Right ventricle myocardium superior (tissue), 1 donor: ENCODE measurements at regions not wholly inside any gene's neighbourhood (a gene's known extent, or its start where the extent isn't known, plus 50 kb on each side); places are given as distances from the start of the nearest gene placed in this dataset.

Experiments used
- ATAC-seq: fragments of 200-7000 bp; cut with Tn5 transposase; one replicate; pipeline ENCODE4 v1.9.1; 2020; ENCODE audit warnings: mild to moderate bottlenecking; ENCODE audit not compliant: poor library complexity
- DNase-seq: peaks from one replicate; pipeline ENCODE4 v3.0.0-alpha.2; 2020
- intact Hi-C: fragments of 100-400 bp; cut with DNase I; formaldehyde crosslinking; loops from one replicate; pipeline ENCODE4 v1.11.2; 2022
- donor health status: DM: no; HTN: yes; CAD: no; lungs with severe emphysema.

DNA sequence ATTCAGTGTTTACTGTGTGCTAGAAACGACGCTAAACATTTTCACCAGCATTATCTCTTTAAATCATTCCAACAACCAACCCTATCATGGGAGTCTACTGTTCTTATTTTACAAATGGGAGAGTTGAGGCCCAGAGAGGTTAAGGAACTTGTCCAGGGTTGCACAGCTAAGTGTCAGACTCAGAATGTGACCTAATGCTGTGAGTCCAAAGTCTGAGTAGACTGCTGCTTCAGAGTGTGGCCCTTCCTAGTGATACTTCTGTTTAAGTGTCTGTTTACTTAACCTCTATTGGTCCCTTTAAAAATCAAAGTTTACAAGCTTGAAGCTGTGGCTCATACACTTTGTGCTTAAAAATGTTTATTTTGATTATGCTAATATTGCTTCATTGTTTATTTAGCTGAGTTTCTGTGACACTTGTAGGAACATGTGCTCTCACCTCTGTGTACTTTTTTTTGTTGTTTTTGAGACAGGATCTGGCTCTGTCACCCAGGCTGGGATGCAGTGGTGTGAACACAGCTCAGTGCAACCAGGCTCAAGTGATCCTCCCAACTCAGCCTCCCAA lies 84.4 kb upstream of the SYPL1 start:
- ATAC-seq: no peak
- DNase-seq: no peak
- intact Hi-C loops: no loop called here

DNA sequence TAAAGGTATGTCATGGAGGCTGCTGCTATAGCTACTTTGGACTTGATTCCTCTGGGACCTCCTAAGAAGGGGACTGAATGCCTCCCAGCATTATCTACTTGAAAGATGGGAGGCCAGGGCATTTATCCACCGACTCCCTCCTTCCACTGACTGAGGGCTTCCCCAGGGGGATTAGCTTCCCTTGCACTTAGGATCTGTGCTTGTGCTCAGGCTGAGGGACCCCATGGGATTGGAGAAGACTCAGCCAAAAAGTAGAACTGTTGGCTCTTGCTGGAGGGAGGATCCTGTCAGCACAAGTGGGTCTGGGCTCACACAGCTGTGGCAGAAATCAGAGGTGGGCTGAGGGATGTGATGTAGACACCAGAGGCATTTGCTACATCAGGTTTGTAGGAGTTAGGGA lies 81.5 kb upstream of the SYPL1 start:
- peak; percentile 25 for ATAC-seq
- intact Hi-C loops: no loop called here
- DNase-seq: no peak

DNA sequence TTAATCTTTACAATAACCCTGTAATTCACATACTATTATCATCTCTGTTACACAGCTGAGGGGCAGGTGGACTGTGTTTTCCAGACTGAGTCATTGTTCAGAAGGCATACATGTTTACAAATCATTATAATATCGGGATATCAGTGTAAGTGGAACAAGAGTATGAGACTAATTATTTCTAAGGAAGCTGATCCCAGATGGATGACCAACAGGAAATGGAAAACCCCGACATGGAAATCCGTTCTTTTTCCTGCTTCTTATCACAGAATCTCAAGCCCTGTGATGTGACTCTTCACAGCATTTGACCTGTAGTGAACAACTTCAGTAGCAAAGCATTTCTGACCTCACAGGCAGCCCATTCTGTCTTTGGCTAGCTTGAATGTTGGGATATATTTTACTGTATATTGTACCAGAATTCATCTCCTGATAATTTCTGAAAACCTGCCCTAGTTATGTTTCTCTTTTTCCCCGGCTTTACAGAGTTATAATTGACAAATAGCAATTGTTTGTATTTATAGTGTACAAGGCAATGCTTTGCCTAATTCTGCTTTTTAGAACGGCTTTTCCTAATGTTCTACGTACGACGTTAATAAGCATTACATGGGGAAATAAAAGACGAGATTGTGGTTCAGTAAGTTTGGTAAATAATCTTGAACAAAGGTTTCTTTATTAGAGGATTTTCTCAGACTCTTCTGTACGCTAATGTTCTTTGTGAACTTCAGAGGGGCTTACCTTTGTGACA lies 78.6 kb upstream of the SYPL1 start:
- no peak for DNase-seq
- ATAC-seq: no peak
- intact Hi-C loops: no loop called here

DNA sequence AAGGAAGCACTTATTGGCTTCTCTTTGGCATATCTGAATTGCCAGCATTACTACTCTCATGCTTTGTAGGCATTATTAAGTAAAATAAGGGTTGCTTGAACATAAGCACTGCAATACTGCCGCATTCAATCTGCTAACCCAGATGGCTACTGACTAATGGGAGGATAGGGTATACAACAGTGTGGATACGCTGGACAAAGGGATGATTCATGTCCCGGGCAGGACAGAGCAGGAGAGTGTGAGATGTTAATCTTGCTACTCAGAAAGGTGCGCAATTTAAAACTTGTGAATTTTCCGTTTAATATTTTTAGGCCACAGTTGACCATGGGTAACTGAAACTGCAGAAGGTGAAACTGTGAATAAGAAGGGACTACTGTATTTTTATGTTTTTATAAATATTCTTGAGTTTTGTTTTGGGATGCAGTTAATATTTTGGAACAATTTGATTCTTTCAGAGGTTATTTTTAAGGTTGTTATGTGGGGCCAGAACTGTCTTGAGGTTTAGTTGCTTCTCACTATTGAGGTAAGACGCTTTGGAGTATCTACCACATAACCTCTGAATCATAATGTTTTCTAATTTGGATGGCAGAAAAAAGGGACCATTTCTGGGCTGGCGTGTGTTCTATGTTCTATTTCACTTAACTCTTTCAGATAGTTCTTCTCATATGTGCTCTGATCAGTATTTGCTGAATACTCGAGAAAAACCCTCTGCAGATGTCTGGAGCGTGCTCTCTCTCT lies 75.7 kb upstream of the SYPL1 start:
- DNase-seq: no peak
- no peak for ATAC-seq
- intact Hi-C loops: no loop called here

DNA sequence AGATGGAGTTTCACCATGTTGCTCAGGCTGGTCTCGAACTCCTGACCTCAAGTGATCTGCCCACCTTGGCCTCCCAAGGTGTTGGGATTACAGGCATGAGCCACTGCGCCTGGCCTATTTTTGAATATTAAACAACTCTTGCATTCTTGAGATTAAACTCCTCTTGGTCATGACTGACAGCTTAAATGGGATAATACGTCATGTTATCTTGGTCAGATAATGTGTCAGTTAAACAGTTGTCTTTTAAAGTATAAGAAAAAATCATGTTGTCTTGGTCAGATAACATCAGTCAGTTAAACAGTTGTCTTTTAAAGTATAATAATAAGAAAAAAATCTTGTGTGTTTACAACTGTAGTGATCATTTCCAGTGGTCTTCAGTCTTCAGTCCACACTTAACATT lies 73.6 kb upstream of the SYPL1 start:
- DNase-seq (no peak), ATAC-seq (no peak)
- intact Hi-C loops: no loop called here

DNA sequence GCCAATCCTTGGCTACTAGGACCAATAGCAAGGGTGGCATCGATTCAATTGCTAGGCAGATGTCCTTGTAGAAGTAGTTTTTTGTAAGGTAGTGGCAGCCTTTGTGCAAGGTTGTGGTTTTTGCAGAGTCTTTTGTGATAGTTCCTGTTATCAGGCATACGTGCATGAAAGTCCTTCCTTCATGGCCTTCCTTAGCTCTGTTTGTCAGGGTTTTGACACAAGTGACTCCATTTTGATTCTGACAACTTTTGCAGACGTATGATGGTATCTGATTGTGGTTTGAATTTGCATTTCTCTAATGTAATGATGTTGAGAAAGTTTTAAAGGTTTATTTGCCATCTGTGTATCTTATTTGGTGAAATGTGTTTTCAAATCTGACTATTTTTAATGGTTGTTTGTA lies 71.8 kb upstream of the SYPL1 start:
- ATAC-seq: no peak
- intact Hi-C loops: no loop called here

DNA sequence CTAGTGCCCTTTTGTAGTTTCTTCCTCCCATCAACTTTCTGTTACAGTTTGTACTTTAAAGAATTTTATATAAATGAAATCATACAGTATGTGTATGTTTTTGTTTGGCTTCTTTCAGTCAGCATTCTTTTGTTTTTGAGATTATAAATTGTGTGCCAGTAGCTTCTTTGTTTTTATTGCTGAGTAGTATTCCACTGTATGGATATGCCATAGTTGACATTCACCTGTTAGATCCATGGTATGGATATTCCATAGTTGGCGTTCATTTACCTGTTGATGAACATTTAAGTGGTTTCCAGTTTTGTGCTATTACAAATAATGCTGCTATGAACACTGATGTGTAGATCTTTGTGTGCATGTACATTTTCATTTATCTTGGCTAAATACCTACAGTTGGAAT lies 70.8 kb upstream of the SYPL1 start:
- intact Hi-C loops: no loop called here
- ATAC-seq: no peak
- no peak for DNase-seq

More for the DNA sequence above, 71.8 kb upstream of the SYPL1 start:
- no peak for DNase-seq

DNA sequence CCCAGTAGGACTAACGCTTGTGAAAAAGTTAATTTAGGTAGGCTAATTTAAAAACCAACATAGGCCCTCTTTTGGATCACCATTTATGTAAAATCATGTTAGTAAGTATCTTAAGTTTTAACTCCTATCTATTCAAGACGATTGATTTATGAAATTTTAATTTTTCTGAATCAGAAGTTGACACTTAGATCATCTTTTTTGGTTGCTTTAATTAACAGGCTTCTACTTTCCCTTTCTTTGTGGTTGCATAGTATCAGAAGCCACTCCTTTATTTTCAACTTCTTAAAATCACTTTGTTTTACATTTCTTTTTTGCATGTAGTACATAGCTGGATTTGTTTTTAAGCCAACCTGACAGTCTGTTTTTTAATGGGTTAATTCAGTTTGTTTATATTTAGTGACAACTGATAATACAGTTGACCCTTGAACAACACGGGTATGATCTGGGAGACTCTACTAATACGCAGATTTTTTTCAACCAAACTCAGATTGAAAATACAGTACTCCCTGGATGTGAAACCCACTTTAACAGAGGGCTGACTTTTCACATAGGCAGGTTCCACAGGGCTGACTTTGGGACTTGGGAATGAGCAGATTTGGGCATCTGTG lies 69.7 kb upstream of the SYPL1 start:
- intact Hi-C loops: no loop called here
- no peak for ATAC-seq
- no peak for DNase-seq

DNA sequence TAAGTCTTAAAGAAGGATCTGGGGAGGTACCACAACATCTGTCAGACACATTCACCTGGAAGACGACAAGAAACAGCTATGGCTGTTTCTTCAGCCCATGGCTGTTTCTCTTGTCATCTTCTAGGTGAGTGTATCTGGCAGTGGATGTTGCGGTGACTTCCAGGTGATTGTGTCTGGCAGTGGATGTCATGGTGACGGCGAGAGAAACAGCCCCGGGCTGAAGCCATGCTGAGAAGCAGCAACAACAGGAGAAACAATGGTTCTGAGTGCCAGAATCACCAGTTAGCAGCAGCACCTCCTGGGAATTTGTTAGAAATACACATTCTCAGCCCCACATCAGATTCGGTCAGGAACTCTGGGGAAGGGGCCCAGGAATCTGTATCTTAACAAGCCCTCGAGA lies 68.6 kb upstream of the SYPL1 start:
- intact Hi-C loops: no loop called here
- DNase-seq (no peak), ATAC-seq (no peak)

DNA sequence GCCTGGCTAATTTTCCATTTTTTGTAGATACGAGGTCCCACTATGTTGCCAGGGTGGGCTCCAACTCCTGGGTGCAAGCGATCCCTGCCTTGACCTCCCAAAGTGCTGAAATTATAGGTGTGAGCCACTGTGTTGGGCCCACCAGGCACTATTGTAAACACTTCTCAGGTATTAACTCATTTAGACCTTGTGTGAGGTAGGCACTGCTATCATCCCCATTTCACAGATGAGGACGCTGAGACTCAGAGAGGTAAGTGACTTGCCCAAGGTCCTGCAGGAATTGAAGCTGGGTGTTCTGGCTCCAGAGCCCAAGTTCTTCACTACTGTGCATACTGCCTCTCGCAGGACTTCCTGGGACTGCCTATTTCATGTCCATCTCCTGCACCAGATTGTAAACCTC lies 67.1 kb upstream of the SYPL1 start:
- ATAC-seq (no peak), DNase-seq (no peak)
- intact Hi-C loops: loop anchor here (5.0 kb wide), 2 partner anchors 103 to 558 kb away; partner anchors contain the start of gene NAMPT

DNA sequence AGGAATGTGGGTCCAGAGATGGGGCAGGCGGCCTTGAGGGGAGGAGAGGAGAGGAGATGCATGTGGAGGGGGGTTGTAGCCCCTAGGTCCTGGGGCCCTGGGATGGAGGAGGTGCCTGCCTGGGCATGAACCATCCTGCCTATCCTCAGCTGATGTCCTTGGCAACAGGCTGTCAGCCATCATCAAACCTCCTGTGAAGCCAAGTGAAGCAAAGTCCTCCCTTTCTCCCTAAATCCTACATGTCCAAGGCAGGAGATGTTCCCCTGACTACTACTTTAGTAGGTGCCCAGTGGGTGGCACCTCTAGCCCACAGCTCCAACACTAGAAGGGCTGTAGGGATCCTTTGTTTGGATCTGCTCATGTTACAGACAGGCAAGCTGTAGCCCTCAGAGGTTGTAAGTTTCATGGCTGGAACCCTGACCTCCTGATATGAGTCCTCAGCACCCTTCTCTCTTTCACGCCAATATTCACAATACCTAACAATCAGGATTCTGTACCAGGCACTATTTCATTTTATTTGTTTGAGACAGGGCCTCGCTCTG lies 66.6 kb upstream of the SYPL1 start:
- no peak for DNase-seq
- peak; percentile 74 for ATAC-seq
- intact Hi-C loops: loop anchor here (5.0 kb wide), 2 partner anchors 104 to 559 kb away; partner anchors contain the start of gene NAMPT

DNA sequence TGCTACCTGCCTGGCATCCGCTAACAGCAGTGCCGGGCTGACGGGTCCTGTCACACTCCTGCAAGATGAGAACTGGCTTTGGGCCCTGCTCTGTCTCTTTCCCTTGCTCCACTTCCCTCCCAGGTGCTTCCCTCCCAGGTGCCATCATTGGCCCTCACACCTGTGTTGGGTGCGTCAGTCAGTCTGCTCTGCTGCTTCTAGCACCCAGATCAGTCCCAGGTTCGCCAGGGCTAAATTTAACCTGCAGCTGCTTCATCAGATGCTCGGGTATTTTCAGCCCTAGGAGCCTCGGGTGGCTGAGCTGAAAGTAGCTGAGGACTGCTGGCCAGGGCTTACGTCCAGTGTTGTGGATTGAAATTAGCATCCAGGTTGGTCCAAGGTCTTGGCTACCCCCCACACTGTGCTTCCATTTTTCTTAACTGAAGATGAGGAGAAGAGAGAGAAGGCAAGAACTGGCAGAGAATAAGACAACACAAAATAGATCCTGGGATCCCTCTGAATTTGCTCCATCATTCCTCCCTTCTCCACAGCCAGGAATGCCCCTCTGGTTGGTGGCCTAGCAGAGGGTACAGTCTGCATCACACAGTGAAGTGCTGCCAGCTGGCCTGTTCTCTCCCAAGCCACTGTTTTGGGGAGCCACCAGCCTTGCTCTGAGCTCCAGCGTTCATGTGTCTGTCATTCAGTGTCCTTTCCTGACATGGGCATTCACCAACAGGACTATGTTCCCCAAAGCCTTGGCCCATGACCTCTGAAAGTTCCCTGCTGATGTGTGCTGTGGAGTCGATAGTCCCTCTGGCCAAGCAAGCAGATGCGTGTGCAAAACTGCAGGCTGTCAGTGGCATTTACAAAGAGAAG lies 65.9 kb upstream of the SYPL1 start:
- intact Hi-C loops: loop anchor here (1.0 to 5.0 kb wide), 3 partner anchors 104 to 559 kb away; partner anchors contain the start of gene NAMPT
- ATAC-seq (peak; percentile 74), DNase-seq (peak; percentile 49)

DNA sequence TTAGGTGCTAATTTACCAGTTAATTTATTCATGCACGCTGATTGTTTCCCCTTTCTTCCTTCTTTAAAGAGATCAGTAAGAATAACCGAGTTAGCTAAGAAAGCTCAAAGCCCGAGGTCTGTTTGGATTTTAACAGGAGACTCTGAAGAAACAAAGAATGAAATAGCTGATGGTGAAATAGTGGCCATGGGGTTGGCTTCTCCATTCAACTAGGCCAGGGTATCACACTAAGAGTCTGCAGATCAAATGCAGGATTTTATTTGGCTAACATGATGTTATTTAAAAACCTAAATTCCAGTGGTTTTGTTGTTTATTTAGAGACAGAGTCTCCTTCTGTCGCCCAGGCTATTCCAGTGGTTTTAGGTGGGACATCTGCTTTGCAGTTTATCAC lies 65.2 kb upstream of the SYPL1 start:
- DNase-seq (no peak), ATAC-seq (no peak)
- intact Hi-C loops: loop anchor here (1.0 to 5.0 kb wide), 3 partner anchors 105 to 560 kb away; partner anchors contain the start of gene NAMPT

DNA sequence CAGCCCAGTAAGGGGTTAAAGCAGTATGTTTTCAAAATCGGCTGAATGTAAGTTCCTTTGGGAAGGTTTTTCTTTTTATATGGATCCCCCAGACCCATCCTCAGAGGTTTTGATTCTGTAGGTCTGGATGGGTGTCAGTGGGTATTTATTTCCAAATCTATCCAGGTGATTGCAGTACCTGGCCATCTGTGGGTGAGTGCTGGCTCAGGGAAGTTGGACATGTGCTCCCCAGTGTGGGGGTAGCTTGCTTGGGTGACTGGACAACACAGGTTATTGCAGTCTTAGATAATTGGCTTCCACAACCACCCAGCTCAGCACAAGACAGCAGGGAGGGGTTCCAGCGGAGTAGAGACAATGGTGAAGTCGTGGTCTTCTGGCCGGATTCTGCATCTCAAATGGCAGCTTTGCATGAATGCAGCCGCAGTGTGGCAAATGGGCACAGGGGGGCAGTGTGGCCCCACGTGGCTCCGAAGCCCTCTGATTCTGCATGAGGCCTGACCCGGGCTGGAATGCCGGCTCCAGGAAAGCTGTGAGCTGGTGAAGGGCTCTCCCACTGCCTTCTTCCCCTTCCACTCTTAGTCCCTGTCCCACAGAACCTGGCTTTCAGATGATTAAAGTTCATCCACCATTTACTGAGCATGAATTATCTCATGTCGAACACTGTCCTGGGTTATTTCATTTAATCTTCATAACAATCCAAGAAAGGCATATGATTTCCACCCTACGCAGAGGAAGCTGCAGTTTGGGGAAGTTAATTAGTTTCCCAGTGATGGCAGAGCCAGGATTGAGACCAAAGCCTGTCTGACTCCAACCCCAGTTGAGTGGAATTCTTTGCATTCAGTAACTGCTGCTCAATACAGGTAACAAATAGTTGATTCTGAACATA lies 64.5 kb upstream of the SYPL1 start:
- peak; percentile 91 for DNase-seq
- peak; percentile 90 for ATAC-seq
- intact Hi-C loops: loop anchor here (1.0 to 5.0 kb wide), 3 partner anchors 106 to 561 kb away; partner anchors contain the start of gene NAMPT

DNA sequence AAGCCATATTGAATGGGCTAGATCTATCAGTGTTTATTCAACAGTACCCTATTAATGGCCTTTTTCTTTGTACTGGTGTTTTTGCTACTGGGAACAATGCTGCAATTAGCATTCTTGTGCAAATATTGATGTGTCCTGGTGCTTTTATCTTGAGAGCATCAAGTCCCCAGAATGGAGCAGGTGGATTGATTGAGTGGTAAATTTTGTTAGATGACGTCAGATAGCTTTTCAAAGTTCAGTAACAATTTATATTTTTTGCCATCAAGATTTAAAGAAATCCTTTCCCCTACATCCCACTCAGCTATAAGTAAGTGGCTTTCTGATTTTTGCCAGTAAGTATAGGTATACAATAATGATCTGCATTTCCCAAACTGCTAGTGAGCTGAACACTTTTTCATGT lies 63.4 kb upstream of the SYPL1 start:
- DNase-seq (no peak), ATAC-seq (no peak)
- intact Hi-C loops: loop anchor here (5.0 kb wide), 2 partner anchors 107 to 562 kb away; partner anchors contain the start of gene NAMPT

DNA sequence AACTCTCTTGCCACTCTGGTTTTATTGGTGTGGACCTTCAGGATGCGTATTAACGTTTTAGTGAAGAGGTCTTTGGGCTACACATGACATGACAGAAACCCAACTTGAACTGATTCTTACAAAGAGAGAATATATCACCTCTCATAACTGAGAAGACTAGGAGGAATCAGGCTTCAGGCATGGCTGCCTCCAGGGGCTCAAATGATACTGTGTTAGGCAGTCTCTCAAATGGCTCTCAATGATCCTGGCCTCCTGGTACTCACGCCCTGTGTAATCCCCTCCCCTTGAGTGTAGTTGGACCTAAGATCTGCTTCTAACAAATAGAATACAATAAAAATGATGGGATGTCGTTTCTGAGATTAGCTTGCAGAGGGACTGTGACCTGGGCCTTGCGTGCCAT lies 58.5 kb upstream of the SYPL1 start:
- intact Hi-C loops: no loop called here
- no peak for ATAC-seq
- DNase-seq: no peak
